ENCODE measurements at regions not wholly inside any gene's neighbourhood (a gene's known extent, or its start where the extent isn't known, plus 50 kb on each side); places are given as distances from the start of the nearest gene placed in this dataset.
A peak's percentile ranks its signal among the peaks of the same experiment; 100 is the strongest.
"Not testable (repeated sequence)": the region's sequence is repeated elsewhere in the genome, so short reads cannot be mapped to it uniquely, and the experiment has no call there.

DNA sequence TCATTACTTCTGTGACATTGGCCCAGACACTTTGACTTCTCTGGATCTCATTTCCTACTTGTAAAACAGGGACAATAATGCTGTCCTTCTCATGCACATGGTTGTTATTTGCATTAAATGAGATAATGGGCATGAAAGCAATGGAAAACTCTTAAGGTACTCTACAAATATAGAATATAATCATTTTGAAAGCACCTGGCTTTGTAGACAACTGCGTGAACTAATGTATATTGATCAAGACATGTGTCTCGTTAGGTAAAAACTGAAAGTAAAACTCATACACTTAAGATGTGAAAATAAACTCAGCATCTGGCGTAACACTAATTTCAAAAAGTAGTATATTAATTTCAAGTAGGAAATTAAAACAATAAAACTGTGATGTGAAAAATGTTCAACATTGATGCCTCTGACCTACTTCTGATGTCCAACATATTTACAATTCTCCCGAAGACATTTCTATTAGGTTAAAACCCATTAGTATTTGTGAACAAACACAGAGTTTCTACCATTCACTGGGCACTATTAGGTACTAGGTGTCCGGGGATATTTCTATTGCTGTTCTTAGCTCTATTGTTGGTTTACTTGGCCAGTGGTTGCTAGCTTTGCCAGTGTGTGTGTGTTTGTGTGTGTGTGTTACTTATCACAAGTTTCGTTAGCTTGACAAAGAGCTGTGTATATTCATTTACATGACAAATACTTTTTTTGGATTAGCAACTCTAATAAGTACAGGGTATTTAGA is 220.5 kb downstream of the KCNRG start:
- no peak for DNase-seq

DNA sequence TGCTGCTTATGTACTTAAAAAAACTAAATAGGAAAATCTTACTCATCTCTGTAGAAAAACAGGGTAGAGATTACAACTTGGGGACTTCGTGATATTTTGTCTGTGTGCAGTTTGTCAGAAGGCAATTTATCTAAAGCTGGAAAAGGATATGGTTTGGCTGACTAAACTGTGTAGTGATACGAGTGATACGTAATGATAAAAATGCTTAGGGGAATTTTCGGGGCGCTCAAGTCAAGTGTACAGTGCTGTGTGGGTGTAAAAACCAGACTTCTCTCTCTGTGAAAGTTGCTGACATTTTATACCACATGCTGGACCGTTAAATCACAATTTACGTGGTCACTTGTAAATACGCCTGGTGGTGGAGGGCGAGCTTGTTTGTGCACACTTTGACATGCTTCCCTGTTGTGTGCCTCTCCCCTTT is 221.7 kb downstream of the KCNRG start:
- no peak for DNase-seq

DNA sequence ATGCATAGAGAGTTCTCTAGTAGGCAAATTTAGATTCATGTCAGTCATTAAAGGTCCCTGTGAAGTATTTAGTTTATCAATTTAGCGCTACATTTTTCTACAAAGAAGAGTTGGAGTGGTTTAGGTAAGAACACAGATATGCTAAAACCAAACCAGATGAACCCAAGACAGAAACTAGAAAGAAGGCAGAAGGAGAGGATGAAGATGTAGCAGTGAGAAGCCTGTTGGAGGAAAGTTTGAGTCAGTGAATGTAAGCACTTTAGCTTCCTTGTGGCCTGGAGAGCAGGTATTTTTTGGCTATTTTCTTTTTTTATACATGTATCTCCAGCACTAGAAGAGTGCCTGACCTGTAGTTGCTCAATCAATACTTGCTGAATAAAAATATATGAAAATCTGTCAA is 223.7 kb downstream of the KCNRG start:
- no peak for DNase-seq

DNA sequence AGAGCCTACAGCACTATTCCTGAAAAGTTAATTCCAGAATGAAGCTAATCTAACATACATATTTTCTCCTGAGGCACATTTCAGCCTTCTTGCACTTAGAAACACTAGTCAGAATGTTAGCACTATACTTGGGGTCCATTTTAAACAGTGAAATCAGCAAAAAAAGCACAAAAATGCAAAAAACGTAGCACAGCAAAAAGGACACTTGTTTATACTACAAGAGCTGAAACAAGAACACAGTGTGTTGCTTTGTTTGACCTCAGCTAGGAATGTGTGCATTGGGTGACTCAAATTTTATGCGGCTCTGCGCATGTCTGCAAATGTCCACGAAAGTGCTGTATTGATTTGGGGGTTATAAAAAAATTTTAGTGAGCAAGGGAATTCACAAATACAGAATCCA is 226.2 kb downstream of the KCNRG start:
- DNase-seq: no peak

DNA sequence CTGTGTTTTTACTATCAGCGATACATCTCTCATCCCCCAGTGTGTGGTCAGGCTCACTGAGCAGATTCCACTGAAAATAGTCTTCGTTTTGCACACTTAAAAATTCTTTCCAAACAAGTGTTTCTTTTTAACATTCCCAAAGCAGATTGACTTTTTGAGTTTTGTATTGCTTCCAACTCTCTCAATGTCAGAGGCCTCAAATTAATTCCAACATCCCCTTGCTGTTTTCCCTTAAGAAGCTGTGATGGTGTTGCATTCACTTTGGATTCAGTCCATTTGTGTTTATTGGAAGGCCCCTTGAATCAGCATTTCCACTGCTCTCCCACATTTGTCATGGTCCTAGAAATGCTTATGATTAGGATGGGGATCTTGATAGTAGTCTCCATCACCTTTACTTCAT is 228.7 kb downstream of the KCNRG start:
- no peak for DNase-seq

DNA sequence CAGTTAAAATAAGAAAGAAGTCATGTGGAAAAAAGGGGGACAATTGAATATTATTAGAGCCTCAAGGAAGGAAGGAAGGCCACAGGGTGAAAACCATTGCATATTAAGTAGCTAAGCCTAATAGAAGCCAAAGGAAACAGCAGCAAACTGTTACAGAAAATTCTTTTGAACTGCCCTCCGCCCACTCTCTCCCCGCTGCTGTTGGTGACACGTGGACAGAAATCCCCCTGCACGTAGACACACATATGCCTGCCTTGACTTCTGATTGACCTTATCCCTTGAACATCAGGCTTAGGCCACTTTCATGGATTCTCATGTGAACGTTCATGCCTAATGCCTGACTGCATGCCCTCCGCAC is 229.1 kb downstream of the KCNRG start:
- no peak for DNase-seq

DNA sequence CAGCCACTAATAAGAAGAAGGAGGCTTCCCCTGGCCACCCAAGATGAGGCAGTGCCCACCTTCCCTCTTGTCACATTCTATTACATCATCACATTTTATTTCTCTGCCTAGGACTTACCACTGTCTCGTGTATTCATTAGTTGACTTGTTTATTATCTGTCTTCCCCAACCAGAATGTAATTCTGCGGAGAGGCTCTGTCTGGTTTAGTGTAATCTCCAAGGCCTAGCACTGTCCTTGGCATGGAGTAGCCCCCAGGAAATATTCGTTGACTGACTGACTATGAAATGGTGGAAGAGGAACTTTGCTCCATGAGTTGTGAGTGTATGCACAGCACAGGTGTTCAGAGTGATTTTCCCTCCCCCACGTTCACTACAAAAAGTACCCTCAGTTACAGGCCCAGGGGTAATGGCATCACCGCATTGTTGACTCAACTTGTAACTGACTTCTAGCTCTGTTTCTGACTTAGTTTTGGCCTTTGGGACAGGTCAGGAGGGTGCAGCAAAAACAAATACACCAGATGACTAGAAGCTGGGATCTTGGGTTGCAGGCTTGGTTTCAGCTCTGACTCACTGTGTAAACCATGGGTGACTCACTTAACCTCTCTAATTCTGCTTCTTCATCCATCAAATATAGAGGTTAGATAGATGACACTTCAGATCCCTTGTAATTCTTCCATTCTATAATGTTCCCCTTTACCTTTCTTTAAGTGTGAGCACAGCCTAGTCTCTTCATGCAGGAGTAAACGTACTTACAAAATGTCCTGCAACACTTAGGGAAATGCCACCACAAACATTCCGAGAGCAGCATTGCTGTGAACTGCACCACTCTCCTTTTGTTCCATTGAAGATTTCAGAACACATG is 229.7 kb downstream of the KCNRG start:
- no peak for DNase-seq

DNA sequence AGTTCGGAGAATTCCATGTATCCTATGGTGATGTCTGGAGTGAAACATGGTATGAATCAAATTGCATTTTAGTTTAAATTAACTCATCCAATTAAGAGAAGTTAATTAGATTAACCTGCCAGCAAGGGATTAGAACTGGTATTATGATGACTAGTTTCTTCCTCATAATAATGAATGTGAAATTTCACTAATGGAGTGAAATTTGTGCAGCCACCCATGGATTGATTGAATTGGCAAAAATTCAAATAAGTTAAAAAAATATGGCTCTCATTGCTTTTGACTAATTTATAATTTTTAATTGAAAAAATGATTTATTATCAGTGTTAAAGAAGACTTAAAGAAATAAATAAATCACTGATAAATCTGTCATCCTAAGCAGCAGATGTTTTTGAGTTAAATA is 232.0 kb downstream of the KCNRG start:
- DNase-seq: no peak

DNA sequence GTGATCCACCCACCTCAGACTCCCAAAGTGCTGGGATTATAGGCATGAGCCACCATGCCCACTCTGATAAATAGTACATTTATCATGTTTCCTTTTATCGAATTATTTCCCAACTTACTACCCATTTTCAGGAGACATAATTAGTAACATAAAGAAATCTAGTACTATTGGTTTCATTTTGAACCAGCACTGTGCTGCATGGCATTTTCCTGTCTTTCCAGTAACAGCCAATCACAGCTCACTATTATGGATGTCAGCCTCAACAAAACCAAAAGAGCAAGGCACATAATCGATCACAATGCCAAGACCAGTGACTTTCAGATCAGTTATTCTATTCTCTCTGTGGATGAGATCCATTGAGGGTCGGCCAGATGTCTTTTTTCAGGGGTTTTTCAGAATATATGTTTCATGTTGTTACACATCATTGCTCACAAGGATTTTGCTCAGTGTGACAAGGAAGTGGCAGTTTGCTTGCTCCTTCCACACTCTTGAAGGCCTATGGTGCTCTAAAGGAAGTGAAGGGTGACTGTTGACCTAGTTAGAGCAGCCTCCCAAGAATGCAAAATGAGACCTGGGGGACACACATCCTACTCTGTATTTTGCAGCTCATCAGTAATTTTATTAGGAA is 233.4 kb downstream of the KCNRG start:
- no peak for DNase-seq

DNA sequence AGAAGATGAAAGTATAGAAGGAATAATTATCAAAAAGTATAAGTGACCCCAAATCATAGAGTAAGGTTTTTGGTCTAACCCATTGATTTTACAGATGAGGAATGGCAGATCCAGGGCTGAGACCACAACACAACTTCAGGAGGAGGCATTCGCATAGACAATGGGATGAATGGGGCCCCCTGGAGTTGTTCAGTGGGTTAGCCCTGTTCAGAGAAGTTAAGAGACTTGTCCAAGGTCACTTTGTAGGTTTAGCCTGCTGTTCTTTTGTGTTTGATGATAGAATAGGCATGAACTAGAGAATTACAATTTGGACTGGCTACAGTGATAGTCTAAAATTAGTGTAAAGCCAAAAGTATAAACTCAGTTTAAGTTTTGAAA is 233.9 kb downstream of the KCNRG start:
- DNase-seq: no peak

DNA sequence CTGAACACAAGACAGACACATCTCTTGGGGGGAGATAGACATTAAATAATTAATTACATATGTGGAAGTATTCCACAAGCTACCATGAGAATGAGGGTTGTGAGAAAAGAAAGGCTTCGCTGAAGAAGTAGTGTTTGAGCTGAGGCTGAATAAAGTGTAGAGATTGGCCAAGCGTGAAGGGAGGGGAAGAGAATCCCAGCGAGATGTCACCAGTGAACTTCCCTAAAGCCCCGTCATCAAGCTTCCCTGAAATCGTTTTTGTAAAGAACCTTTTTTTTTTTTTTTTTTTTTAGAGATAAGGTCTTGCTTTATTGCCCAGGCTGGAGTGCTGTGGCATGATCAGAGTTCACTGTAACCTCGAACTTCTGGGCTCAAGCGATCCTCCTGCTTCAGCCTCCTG is 235.2 kb downstream of the KCNRG start:
- no peak for DNase-seq

DNA sequence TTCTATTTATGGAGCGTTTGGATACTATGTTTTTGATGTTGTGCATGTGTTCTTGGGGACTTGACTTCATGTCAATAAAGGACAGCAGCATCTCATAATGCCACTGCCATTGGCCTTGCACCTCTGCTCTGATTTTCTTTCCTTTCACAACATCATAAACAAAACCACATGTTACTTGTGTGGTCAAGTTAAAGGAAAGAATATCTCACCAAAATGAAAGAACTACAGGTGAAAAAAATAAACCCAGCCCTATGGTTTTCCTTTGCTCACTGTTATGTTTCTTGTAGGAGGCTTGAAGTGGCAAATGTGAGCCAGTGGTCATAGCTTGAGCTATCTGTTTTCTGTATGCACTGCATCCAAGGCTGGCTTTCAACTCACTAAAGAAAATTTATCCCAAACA is 240.4 kb downstream of the KCNRG start:
- no peak for DNase-seq

DNA sequence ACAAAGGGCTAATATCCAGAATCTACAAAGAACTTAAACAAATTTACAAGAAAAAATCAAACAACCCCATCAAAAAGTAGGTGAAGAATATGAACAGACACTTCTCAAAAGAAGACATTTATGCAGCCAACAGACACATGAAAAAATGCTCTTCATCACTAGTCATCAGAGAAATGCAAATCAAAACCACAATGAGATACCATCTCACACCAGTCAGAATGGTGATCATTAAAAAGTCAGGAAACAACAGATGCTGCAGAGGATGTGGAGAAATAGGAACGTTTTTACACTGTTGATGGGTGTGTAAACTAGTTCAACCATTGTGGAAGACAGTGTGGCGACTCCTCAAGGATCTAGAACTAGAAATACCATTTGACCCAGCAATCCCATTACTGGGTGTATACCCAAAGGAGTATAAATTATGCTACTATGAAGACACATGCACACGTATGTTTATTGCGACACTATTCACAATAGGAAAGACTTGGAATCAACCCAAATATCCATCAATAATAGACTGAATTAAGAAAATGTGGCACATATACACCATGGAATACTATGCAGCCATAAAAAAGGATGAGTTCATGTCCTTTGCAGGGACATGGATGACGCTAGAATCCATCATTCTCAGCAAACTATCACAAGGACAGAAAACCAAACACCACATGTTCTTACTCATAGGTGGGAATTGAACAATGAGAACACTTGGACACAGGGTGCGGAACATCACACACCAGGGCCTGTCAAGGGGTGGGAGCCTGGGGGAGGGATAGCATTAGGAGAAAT is 241.5 kb downstream of the KCNRG start:
- not testable (repeated sequence) for DNase-seq

DNA sequence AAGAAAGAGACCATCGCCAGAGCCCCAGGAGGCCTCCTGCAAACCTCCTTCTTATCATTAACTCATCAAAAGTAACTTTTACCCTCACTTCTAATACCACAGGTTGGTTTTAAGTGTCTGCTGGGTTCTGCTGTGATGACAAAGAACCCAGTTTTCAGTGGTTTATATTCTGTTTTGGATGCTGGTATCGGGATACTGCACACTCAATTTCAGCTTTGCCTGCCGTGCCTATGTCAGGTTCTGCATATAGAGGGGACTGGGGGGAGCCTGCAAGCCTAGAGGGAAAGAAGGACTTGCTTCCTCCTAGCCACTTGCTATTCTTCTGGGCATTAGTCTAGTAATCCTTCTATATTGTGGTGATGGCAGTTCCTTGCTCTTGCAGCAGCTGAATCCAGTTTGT is 242.4 kb downstream of the KCNRG start:
- DNase-seq: no peak

DNA sequence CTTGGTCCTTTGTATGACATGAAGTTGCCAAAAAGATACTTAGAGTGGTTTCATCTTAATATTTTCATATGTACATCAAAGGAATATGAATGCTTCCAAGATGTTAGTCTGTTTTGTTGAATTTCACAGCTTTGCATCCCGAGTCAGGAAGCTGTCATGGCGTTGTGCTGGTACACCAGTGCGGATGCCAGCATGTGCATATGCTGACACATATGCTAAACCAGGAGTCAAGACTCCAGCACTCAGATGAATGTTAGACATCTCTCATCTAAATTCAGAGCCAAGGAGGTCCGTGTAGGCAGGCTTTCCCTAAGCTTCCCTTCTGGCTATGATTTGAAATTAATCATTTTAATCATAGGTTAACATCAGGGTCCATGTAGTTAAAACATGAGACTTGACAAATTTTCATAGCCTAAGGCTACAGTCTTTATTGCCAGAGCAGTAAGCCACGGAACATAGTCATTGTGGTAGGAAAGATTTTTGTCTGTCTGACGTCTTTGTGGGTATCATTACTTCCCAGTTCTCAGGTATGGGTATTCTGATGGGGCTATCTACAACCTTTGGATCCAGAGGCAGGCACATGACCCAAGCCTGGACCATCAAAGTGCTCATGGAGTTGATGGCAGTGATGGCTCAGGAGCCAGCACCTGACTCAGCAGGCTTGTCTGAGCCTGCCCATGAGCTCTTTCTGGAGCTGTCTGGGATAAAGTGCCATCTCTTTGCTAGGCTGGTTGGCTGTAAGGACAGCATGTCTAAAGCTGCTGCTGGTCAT is 246.1 kb downstream of the KCNRG start:
- peak; percentile 1 for DNase-seq

DNA sequence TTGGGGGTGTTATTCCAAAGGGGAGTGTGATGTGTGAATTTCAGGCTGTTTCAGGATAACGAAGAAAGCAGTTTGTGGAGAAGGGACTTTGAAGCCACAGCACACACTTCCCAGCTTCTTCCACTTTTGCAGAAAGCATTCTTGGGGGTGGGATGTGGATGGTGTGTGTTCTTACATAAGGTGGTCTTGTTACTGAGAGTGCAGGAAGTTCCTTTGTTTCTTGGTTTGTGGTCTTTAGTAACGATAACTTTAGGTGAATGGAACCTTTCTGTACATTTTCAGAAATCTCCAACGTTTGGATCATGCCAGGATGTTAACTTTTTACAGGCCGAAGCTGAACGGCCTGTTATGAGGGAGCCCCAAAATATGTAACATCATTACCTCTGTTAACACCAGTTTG is 251.8 kb downstream of the KCNRG start:
- no peak for DNase-seq

DNA sequence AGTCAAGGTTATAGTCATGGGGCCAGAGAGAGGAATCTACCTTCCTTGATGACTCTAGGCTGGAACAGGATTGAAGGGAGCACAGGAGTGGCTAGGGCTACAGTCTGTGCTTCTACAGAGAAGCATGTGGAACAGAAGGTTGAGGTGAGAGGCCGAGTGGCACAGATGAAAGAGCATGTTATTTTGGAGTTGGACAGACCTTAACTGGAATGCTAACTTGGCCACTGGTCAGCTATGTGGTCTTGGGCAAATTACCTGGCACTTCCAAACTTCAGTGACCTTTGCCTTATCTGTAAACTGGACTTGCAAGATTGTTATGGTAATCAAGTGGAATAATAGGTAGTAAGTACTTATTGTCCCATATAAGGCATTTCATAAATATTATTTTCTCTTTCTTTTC is 252.7 kb downstream of the KCNRG start:
- DNase-seq: no peak

DNA sequence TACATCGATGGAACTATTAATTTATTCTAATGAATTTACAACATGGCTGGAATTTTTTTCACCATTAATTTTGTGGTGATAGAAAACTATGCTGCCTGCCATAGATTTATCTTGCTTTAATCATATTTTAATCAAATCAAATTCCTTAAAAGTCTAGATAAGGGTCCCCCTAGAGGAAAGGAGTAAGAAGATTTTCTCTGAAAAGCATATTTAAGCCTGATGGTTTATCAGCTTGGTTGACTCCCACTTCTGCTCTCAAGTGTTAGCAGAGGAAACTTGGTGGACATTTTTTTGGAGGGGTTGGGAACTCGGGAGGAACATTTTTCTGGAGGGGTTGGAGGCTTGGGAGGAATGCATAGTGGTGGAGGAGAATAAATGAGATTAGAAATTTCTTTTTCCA is 253.3 kb downstream of the KCNRG start:
- no peak for DNase-seq

DNA sequence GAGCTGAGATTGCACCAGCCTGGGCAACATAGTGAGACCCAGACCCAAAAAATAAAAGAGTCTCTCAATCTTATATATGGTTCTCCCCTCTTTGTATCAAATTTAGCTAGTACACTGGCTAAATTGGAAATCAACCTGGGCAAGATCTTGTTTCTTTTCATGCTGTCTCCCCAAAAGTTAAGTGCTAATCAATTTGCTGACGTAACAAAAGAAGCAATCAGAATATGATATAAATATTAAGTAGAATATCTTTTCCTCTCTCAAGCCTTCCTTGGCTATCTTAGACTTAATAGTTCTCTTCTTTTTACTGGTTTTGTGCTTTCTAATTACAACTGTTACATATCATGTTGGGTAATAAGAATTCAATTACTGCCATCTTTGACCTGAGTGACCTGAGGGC is 258.9 kb downstream of the KCNRG start:
- DNase-seq: no peak

DNA sequence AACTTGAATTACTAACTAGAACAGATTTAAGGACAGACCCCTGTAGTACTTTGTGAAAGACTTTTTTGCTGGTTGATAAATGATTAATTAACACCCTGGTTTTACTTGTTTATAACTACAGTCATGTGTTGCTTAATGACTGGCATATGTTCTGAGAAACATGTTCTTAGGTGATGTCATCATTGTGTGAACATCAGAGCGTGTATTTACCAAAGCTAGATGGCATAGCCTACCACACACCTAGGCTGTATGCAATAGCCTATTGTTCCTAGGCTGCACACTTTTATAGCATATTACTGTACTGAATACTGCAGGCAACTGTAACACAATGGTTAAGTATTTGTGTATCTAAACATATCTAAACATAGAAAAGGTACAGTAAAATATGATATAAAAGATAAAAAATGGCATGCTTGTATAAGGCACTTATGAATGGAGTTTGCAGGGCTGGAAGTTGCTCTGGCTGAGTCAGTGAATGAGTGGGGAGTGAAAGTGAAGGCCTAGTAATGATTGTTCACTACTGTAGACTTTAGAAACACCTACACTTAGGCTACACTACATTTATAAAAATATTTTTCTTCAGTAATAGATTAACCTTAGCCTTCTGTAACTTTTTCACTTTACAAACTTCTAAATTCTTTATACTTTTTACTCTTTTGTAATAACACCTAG is 260.3 kb downstream of the KCNRG start:
- DNase-seq: no peak

DNA sequence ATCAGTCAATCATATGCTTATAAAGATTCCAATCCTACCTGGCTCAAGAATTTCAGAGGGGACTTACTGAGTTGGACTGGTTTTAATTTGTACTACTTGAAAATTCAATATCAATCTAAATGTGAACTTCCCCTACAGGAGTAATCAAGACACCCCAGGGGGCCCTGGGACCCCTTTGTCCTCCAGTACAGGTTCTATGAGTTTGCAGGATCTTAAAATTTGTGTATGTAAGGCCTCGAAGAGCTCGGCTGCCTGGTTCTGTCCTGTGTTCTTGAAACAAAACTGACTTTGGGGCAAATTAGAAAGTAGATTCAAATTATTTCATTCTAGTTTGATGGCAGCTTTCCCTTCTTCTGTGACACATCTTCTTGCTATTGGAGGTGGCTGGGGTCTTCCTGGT is 261.3 kb downstream of the KCNRG start:
- no peak for DNase-seq

DNA sequence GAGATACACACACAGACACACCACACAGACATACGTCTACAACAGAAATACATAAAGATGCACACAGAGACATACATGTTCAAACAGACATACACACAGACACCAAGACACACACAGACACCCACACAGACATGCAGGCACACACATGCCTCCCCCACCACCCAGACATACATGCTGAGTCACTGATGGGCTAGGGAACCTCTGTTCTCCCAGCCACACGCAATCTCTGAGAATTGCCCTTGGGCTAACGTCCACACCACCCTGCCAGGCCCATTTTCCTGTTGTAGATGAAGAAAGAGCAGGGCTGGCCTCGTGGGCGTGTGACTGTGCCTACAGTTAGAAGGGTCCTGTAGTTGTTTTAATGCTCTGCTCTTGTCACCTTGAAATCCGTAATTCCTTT is 261.9 kb downstream of the KCNRG start:
- no peak for DNase-seq

Measured in NCI-H1105 treated with DMSO at 0.1 percent for 48 hours (cell line).